Right atrium auricular region (tissue), 2 donors: ENCODE measurements at regions not wholly inside any gene's neighbourhood (a gene's known extent, or its start where the extent isn't known, plus 50 kb on each side); places are given as distances from the start of the nearest gene placed in this dataset.

ENCODE experiments used
- DNase-seq: peaks from one replicate; pipeline ENCODE4 v3.0.0-alpha.2; 2019; ENCODE audit warnings: low spot score
- H3K27ac ChIP-seq, 2 donors: fragments of 200-600 bp; sonication (generic); 1 replicate in 1 of 2; 2 replicates in 1 of 2; pipeline ENCODE4 v1.5.1; 2016 to 2019
- H3K27me3 ChIP-seq, 2 donors: fragments of 200-600 bp; sonication (generic); one replicate each; pipeline versions ENCODE4 v1.5.1 to v1.6.0; 2017 to 2019
- H3K36me3 ChIP-seq: fragments of 200-600 bp; sonication (generic); one replicate; pipeline ENCODE4 v1.5.1; 2016
- H3K4me1 ChIP-seq, 2 donors: fragments of 200-600 bp; sonication (generic); one replicate each; pipeline versions ENCODE4 v1.5.1 to v1.6.0; 2017 to 2019
- H3K4me3 ChIP-seq, 2 donors: fragments of 200-600 bp; sonication (generic); 1 replicate in 1 of 2; 2 replicates in 1 of 2; pipeline ENCODE4 v1.5.1; 2017 to 2019; ENCODE audit warnings: mild to moderate bottlenecking in 1 of 2, moderate library complexity in 1 of 2
- H3K9me3 ChIP-seq, 2 donors: fragments of 200-600 bp; sonication (generic); one replicate each; pipeline ENCODE4 v1.5.1; 2019
- CTCF ChIP-seq, 2 donors: fragments of 200-600 bp; sonication (generic); IDR thresholded peaks; one replicate each; pipeline ENCODE4 v1.5.1; 2019; ENCODE audit warnings: antibody characterized with exemption in 2 of 2

DNA sequence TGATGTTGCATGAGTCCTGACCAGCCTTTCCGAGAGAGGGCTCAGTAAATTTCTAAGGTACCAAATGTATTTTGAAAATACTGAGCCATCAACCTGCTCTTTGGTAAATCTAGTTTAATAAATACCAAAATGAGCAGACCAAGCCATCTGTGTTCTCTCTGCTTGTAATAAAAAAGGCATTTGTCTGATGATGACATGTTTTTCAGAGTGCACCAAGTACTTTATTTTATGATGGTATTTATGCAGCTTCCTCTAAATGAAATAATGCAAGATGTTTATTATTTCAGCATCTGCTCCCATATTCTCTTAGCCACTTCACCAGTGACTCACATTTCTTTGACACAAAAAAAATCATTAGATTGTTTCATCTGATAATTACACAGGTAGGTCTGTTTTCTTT, 700.5 kb downstream of the TRIML1 start:
- TF ChIP-seq CTCF (IDR thresholded peaks at IDR 0.05): no peak
- no peak for DNase-seq
- H3K36me3 ChIP-seq: no peaks in the 10 kb centered on the region
- no peak overlapping the region for H3K27ac ChIP-seq
- no peaks in the 10 kb centered on the region for H3K4me1 ChIP-seq
- no peaks in the 10 kb centered on the region for H3K27me3 ChIP-seq
- H3K4me3 ChIP-seq: no peak overlapping the region
- no peaks in the 10 kb centered on the region for H3K9me3 ChIP-seq

- Histone ChIP-seq H3K36me3 (no peaks in the 10 kb centered on the region), H3K4me3 (no peak overlapping the region), H3K27me3 (no peaks in the 10 kb centered on the region), H3K4me1 (no peaks in the 10 kb centered on the region), H3K27ac (no peak overlapping the region), H3K9me3 (no peaks in the 10 kb centered on the region)
- TF ChIP-seq CTCF (IDR thresholded peaks at IDR 0.05): no peak
- DNase-seq: no peak
Observed at GRCh38 chr4:188841523-188841922, 702.3 kb downstream of the TRIML1 start.

DNA sequence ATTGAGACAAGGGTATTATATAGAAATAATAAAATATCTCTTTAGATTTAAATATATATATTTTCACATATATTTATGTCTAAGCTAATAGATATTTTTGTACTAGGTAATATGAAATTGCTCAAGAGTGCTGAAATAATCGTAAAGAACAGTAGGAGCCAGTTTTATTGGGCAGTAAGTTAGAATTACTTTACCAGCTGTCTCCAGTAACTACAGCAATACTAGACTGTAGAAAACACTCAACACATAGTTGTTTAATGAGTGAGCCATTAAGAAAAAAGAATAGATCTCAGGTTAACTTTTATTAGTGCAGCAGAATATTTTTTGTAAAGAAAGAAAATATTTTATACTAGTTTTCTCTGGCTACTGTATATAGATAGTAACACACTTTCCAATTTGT, 715.2 kb downstream of the TRIML1 start:
- no peak overlapping the region for H3K4me3 ChIP-seq
- H3K27ac ChIP-seq: no peak overlapping the region
- no peak for TF ChIP-seq CTCF (IDR thresholded peaks at IDR 0.05)

DNA sequence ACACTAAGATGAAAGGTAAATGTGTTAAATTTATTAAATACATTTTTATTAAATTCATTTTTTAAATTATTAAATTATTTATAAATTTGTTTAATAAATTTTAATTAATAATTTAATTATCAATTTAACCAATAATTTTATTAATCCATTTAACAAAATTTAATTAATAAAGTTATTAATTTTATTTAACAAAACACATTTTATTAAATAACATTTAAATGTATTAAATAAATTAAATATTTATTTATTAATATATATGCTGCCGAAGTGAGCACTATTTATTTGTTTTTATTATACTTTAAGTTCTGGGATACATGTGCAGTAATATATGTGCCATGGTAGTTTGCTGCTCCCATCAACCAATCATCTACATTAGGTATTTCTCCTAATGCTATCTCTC, 719.5 kb downstream of the TRIML1 start:
- no peaks in the 10 kb centered on the region for H3K4me1 ChIP-seq
- no peak for DNase-seq
- no peaks in the 10 kb centered on the region for H3K27me3 ChIP-seq
- no peaks in the 10 kb centered on the region for H3K36me3 ChIP-seq
- H3K4me3 ChIP-seq: no peak overlapping the region
- TF ChIP-seq CTCF (IDR thresholded peaks at IDR 0.05): no peak
- no peaks in the 10 kb centered on the region for H3K9me3 ChIP-seq
- no peak overlapping the region for H3K27ac ChIP-seq

More for the DNA sequence above, 715.2 kb downstream of the TRIML1 start:
- no peak for DNase-seq
- no peaks in the 10 kb centered on the region for H3K27me3 ChIP-seq
- peaks cover 0 to 20% of the 10 kb centered on the region in 2 donors for H3K9me3 ChIP-seq
- H3K36me3 ChIP-seq: no peaks in the 10 kb centered on the region
- no peaks in the 10 kb centered on the region for H3K4me1 ChIP-seq

DNA sequence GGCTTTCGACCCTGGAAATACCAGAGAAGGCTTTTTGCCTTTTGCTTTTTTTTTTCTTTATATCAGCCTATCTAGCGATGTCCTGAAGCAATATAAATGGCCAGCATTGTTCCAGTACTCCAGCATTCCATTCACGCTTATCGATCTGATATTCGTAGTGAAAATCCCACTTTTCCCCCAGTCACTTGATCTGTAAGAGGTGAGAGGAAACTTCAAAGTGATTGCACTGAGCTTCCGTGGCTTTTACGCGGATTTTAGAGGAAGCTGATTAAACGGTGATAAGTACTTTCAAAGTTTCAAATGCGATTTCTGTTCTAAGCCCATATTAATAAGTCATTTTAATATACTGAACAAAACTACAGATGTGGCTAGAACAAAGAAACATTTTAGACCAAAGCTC, 725.5 kb downstream of the TRIML1 start:
- Histone ChIP-seq H3K4me1 (no peaks in the 10 kb centered on the region), H3K9me3 (no peaks in the 10 kb centered on the region), H3K36me3 (no peaks in the 10 kb centered on the region), H3K27me3 (no peaks in the 10 kb centered on the region), H3K27ac (no peak overlapping the region), H3K4me3 (no peak overlapping the region)
- TF ChIP-seq CTCF (IDR thresholded peaks at IDR 0.05): no peak
- no peak for DNase-seq

DNA sequence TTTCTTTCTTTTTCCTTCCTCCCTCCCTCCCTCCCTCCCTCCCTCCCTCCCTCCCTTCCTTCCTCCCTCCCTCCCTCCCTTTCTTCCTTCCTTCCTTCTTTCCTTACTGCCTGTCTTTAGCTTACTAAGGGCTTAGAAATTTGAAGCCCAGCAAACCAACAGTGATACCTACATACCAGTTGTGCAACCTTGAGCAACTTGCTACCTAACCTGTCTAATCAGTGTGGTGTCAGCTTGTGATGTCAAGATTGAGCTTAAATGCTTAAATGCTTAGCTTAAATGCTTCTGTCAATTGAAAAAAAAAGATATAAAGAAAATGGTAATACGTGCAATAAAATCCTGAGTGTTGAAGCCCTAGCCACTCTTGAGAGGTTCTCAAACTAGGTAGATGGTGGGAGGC, 728.6 kb downstream of the TRIML1 start:
- H3K36me3 ChIP-seq: no peaks in the 10 kb centered on the region
- H3K9me3 ChIP-seq: no peaks in the 10 kb centered on the region
- H3K27me3 ChIP-seq: no peaks in the 10 kb centered on the region
- no peak for DNase-seq
- H3K4me1 ChIP-seq: no peaks in the 10 kb centered on the region
- H3K4me3 ChIP-seq: no peak overlapping the region
- no peak for TF ChIP-seq CTCF (IDR thresholded peaks at IDR 0.05)
- no peak overlapping the region for H3K27ac ChIP-seq
